ENCODE measurements at regions not wholly inside any gene's neighbourhood (a gene's known extent, or its start where the extent isn't known, plus 50 kb on each side); places are given as distances from the start of the nearest gene placed in this dataset.
A peak's percentile ranks its signal among the peaks of the same experiment; 100 is the strongest.
"Not testable (repeated sequence)": the region's sequence is repeated elsewhere in the genome, so short reads cannot be mapped to it uniquely, and the experiment has no call there.

GRCh38 chr16:70014915-70015314 lies 63.8 kb downstream of the CLEC18A start:
- WGBS (ENCODE audit: insufficient coverage): 100% methylated on average over 1 of the region's 6 CpGs
- H3K4me3 ChIP-seq (ENCODE audit: control insufficient read depth in 1 of 2, extremely low read depth in 1 of 2, low read length in 1 of 2); H3K4me1 ChIP-seq (ENCODE audit: control insufficient read depth in 1 of 2, extremely low read depth in 1 of 2, insufficient read depth in 2 of 2, low read length in 2 of 2); H3K27me3 Mint-ChIP-seq; H3K27me3 ChIP-seq (replicated peaks in 1 of 2; ENCODE audit: control insufficient read depth in 2 of 2, extremely low read depth in 1 of 2, insufficient read depth in 2 of 2, low read length in 1 of 2); CTCF ChIA-PET; POLR2A ChIA-PET; H3K9me3 Mint-ChIP-seq; ATAC-seq (replicated peaks in 1 of 4); DNase-seq; H3K9me3 ChIP-seq; H3K27ac ChIP-seq (ENCODE audit: low read length); H3K27ac Mint-ChIP-seq; H3K4me3 Mint-ChIP-seq: not testable (repeated sequence)
- Mint-ChIP-seq H3K36me3 (peaks cover 45% of the 10 kb centered on the region), H3K4me1 (peaks cover 0 to 12% (median 7%) of the 10 kb centered on the region in 3 donors)
- peaks cover 0 to 16% of the 10 kb centered on the region in 2 donors for H3K36me3 ChIP-seq (ENCODE audit: control insufficient read depth in 2 of 2, extremely low read depth in 1 of 2, insufficient read depth in 1 of 2, low read length in 1 of 2)

GRCh38 chr16:70016751-70017150 lies 65.6 kb downstream of the CLEC18A start:
- H3K4me1 ChIP-seq (ENCODE audit: control insufficient read depth in 1 of 2, extremely low read depth in 1 of 2, insufficient read depth in 2 of 2, low read length in 2 of 2); H3K27ac Mint-ChIP-seq; H3K4me3 Mint-ChIP-seq; H3K27me3 ChIP-seq (replicated peaks in 1 of 2; ENCODE audit: control insufficient read depth in 2 of 2, extremely low read depth in 1 of 2, insufficient read depth in 2 of 2, low read length in 1 of 2); H3K4me3 ChIP-seq (ENCODE audit: control insufficient read depth in 1 of 2, extremely low read depth in 1 of 2, low read length in 1 of 2); H3K27me3 Mint-ChIP-seq; ATAC-seq (replicated peaks in 1 of 4); CTCF ChIA-PET; POLR2A ChIA-PET; H3K27ac ChIP-seq (ENCODE audit: low read length); H3K9me3 Mint-ChIP-seq; H3K9me3 ChIP-seq; DNase-seq: not testable (repeated sequence)
- peaks cover 3 to 21% of the 10 kb centered on the region in 2 donors for H3K36me3 ChIP-seq (ENCODE audit: control insufficient read depth in 2 of 2, extremely low read depth in 1 of 2, insufficient read depth in 1 of 2, low read length in 1 of 2)
- Mint-ChIP-seq H3K4me1 (peaks cover 0 to 12% (median 7%) of the 10 kb centered on the region in 3 donors), H3K36me3 (peaks cover 49% of the 10 kb centered on the region)
- WGBS (ENCODE audit: insufficient coverage): 75% methylated on average over 1 of the region's 5 CpGs

GRCh38 chr16:70018254-70018653 lies 67.1 kb downstream of the CLEC18A start:
- CTCF ChIA-PET: no interaction called here
- H3K27me3 Mint-ChIP-seq: no peaks in the 10 kb centered on the region
- Histone ChIP-seq H3K4me3 (ENCODE audit: control insufficient read depth in 1 of 2, extremely low read depth in 1 of 2, low read length in 1 of 2) (no peak overlapping the region), H3K36me3 (ENCODE audit: control insufficient read depth in 2 of 2, extremely low read depth in 1 of 2, insufficient read depth in 1 of 2, low read length in 1 of 2) (peaks cover 3 to 23% of the 10 kb centered on the region in 2 donors), H3K27ac (ENCODE audit: low read length) (no peak overlapping the region), H3K4me1 (ENCODE audit: control insufficient read depth in 1 of 2, extremely low read depth in 1 of 2, insufficient read depth in 2 of 2, low read length in 2 of 2) (no peaks in the 10 kb centered on the region), H3K27me3 (replicated peaks in 1 of 2; ENCODE audit: control insufficient read depth in 2 of 2, extremely low read depth in 1 of 2, insufficient read depth in 2 of 2, low read length in 1 of 2) (no peaks in the 10 kb centered on the region), H3K9me3 (no peaks in the 10 kb centered on the region)
- H3K4me1 Mint-ChIP-seq: peaks cover 0 to 12% (median 7%) of the 10 kb centered on the region in 3 donors
- DNase-seq: peak in 34 of 35 experiments; percentile 16 to 79 (median 63)
- ATAC-seq (replicated peaks in 1 of 4): peak; percentile 100
- no peaks in the 10 kb centered on the region for H3K9me3 Mint-ChIP-seq
- 5% methylated on average over 3 of the region's 6 CpGs for WGBS (ENCODE audit: insufficient coverage)
- H3K4me3 Mint-ChIP-seq: no peak overlapping the region
- peak overlapping the region in 1 of 2 donors; percentile 41 for H3K27ac Mint-ChIP-seq
- POLR2A ChIA-PET: interaction anchor here in 1 of 2 donors (0.6 kb wide), 1 partner anchor 17 kb away, joined by 3 read pairs; no protein-coding TSS in a partner anchor
- H3K36me3 Mint-ChIP-seq: peaks cover 39% of the 10 kb centered on the region

GRCh38 chr16:70023207-70023606 lies 72.1 kb downstream of the CLEC18A start:
- POLR2A ChIA-PET: interaction anchor here in 1 of 2 donors (0.5 kb wide), 1 partner anchor 645 kb away, joined by 5 read pairs; no protein-coding TSS in a partner anchor
- Mint-ChIP-seq H3K27ac (peak overlapping the region in 1 of 2 donors; percentile 48), H3K36me3 (peaks cover 25% of the 10 kb centered on the region), H3K4me1 (peaks cover 17 to 27% (median 27%) of the 10 kb centered on the region in 3 donors)
- WGBS (ENCODE audit: insufficient coverage): no CpG with 5 or more reads among the region's 5 CpGs
- DNase-seq; H3K27ac ChIP-seq (ENCODE audit: low read length); H3K9me3 ChIP-seq; H3K27me3 ChIP-seq (replicated peaks in 1 of 2; ENCODE audit: control insufficient read depth in 2 of 2, extremely low read depth in 1 of 2, insufficient read depth in 2 of 2, low read length in 1 of 2); H3K27me3 Mint-ChIP-seq; ATAC-seq (replicated peaks in 1 of 4); H3K4me3 Mint-ChIP-seq; H3K4me3 ChIP-seq (ENCODE audit: control insufficient read depth in 1 of 2, extremely low read depth in 1 of 2, low read length in 1 of 2); H3K9me3 Mint-ChIP-seq; CTCF ChIA-PET: not testable (repeated sequence)
- Histone ChIP-seq H3K36me3 (ENCODE audit: control insufficient read depth in 2 of 2, extremely low read depth in 1 of 2, insufficient read depth in 1 of 2, low read length in 1 of 2) (peaks cover 3 to 14% of the 10 kb centered on the region in 2 donors), H3K4me1 (ENCODE audit: control insufficient read depth in 1 of 2, extremely low read depth in 1 of 2, insufficient read depth in 2 of 2, low read length in 2 of 2) (peaks cover 0 to 20% of the 10 kb centered on the region in 2 experiments)

- peaks cover 17 to 21% (median 21%) of the 10 kb centered on the region in 3 donors for H3K4me1 Mint-ChIP-seq
- Histone ChIP-seq H3K4me1 (ENCODE audit: control insufficient read depth in 1 of 2, extremely low read depth in 1 of 2, insufficient read depth in 2 of 2, low read length in 2 of 2) (peaks cover 0 to 20% of the 10 kb centered on the region in 2 experiments), H3K36me3 (ENCODE audit: control insufficient read depth in 2 of 2, extremely low read depth in 1 of 2, insufficient read depth in 1 of 2, low read length in 1 of 2) (peaks cover 3 to 14% of the 10 kb centered on the region in 2 donors)
- H3K4me3 ChIP-seq (ENCODE audit: control insufficient read depth in 1 of 2, extremely low read depth in 1 of 2, low read length in 1 of 2); H3K27ac ChIP-seq (ENCODE audit: low read length); POLR2A ChIA-PET; H3K9me3 Mint-ChIP-seq; ATAC-seq (replicated peaks in 1 of 4); H3K27me3 Mint-ChIP-seq; H3K9me3 ChIP-seq; CTCF ChIA-PET; H3K4me3 Mint-ChIP-seq; H3K27me3 ChIP-seq (replicated peaks in 1 of 2; ENCODE audit: control insufficient read depth in 2 of 2, extremely low read depth in 1 of 2, insufficient read depth in 2 of 2, low read length in 1 of 2); DNase-seq: not testable (repeated sequence)
- peak overlapping the region in 1 of 2 donors; percentile 72 for H3K27ac Mint-ChIP-seq
- peaks cover 18% of the 10 kb centered on the region for H3K36me3 Mint-ChIP-seq
- no CpG with 5 or more reads among the region's 5 CpGs for WGBS (ENCODE audit: insufficient coverage)
Measured at GRCh38 chr16:70023956-70024355, 72.8 kb downstream of the CLEC18A start.

DNA sequence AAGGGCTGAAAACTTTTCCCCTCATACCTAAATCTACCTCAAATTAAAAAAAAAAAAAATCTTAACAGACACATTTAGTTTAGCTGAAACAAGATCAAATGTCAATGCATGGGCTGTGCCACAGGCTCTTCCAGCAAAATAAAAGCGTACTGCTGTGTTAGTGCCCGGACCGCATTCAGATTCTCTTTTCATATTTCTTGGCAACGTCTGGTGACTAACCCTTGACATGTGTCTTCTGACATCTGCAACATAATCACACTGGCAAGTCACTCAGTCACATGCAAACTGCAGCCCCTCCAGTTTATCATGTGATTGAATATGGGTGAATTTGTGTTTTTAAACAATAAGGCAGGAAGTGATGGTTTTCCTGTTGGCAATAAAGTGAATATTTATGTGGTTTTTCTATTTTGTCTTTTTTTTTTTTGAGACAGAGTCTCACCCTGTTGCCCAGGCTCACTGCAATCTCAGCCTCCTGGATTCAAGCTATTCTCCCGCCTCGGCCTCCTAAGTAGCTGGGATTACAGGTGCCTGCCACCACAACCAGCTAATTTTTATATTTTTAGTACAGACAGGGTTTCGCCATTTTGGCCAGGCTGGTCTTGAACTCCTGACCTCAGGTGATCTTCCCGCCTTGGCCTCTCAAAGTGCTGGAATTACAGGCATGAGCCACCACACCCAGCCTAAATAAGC lies 75.2 kb downstream of the CLEC18A start:
- H3K4me1 ChIP-seq (ENCODE audit: control insufficient read depth in 1 of 2, extremely low read depth in 1 of 2, insufficient read depth in 2 of 2, low read length in 2 of 2): peaks cover 0 to 20% of the 10 kb centered on the region in 2 experiments
- peaks cover 0 to 17% of the 10 kb centered on the region in 2 donors for H3K36me3 ChIP-seq (ENCODE audit: control insufficient read depth in 2 of 2, extremely low read depth in 1 of 2, insufficient read depth in 1 of 2, low read length in 1 of 2)
- POLR2A ChIA-PET; H3K9me3 ChIP-seq; H3K27me3 ChIP-seq (replicated peaks in 1 of 2; ENCODE audit: control insufficient read depth in 2 of 2, extremely low read depth in 1 of 2, insufficient read depth in 2 of 2, low read length in 1 of 2); H3K27me3 Mint-ChIP-seq; H3K9me3 Mint-ChIP-seq; H3K4me3 ChIP-seq (ENCODE audit: control insufficient read depth in 1 of 2, extremely low read depth in 1 of 2, low read length in 1 of 2): not testable (repeated sequence)
- 0% methylated on average over 3 of the region's 8 CpGs for WGBS (ENCODE audit: insufficient coverage)
- Mint-ChIP-seq H3K4me1 (peaks cover 17 to 21% (median 20%) of the 10 kb centered on the region in 3 donors), H3K4me3 (peak overlapping the region; percentile 47 to 59 (median 57)), H3K27ac (peak overlapping the region; percentile 80 to 95), H3K36me3 (peaks cover 24% of the 10 kb centered on the region)
- DNase-seq: peak; percentile 9 to 84 (median 58)
- peak overlapping the region; percentile 65 for H3K27ac ChIP-seq (ENCODE audit: low read length)
- ATAC-seq (replicated peaks in 1 of 4): peak; percentile 96 to 100 (median 99)
- CTCF ChIA-PET: interaction anchor here in 1 of 2 donors (0.6 kb wide), 1 partner anchor 35 kb away, joined by 3 read pairs; no protein-coding TSS in a partner anchor
